OCI-LY7 (cell line): ENCODE measurements at regions not wholly inside any gene's neighbourhood (a gene's known extent, or its start where the extent isn't known, plus 50 kb on each side); places are given as distances from the start of the nearest gene placed in this dataset.

Experiments
- BruUV-seq: library from RNA; stranded (reverse); fragments of 400-500 nt; replicated peaks from 2 replicates; lab custom pipeline; 2021; lab: Mats Ljungman, UMichigan
- CTCF ChIA-PET: fragments of 300-600 bp; sonication (Branson Sonifier 250); formaldehyde crosslinking; loops from one replicate; lab custom pipeline; 2022; ENCODE audit warnings: antibody characterized with exemption; ENCODE audit not compliant: unreplicated experiment; lab: Charles Lee
- POLR2A ChIA-PET: fragments of 300-600 bp; sonication (Branson Sonifier 250); formaldehyde crosslinking; loops from one replicate; lab custom pipeline; 2022; ENCODE audit warnings: antibody characterized with exemption; lab: Charles Lee
- DNase-seq: peaks from one replicate; pipeline ENCODE4 v3.0.0-alpha.2; 2015; ENCODE audit warnings: low spot score
- H2AFZ ChIP-seq: fragments of 200-600 bp; sonication (generic), shearing (Covaris generic); 2 replicates; pipeline ENCODE4 v1.6.1; 2014; ENCODE audit warnings: mild to moderate bottlenecking, antibody characterized with exemption, low read length, moderate library complexity
- H3K27ac ChIP-seq: fragments of 200-600 bp; sonication (generic); 2 replicates; pipeline ENCODE4 v1.5.1; 2014; ENCODE audit warnings: mixed run types, low read depth, mild to moderate bottlenecking, moderate library complexity, low read length, inconsistent platforms; ENCODE audit not compliant: poor library complexity, severe bottlenecking
- H3K36me3 ChIP-seq: fragments of 200-600 bp; sonication (generic); 2 replicates; pipeline ENCODE4 v1.6.1; 2014; ENCODE audit warnings: mild to moderate bottlenecking, antibody characterized with exemption, low read length, moderate library complexity, mixed read lengths; ENCODE audit not compliant: insufficient read depth
- H3K4me1 ChIP-seq: fragments of 200-600 bp; sonication (generic); 2 replicates; pipeline ENCODE4 v1.5.1; 2014; ENCODE audit warnings: mild to moderate bottlenecking, low read length; ENCODE audit not compliant: insufficient read depth, poor library complexity, severe bottlenecking
- H3K4me2 ChIP-seq: fragments of 200-600 bp; sonication (generic); 2 replicates; pipeline ENCODE4 v1.6.1; 2014; ENCODE audit warnings: mild to moderate bottlenecking, low read length
- H3K4me3 ChIP-seq: fragments of 200-600 bp; sonication (generic); 2 replicates; pipeline ENCODE4 v1.5.1; 2014; ENCODE audit warnings: mild to moderate bottlenecking, low read depth, low read length; ENCODE audit not compliant: poor library complexity, severe bottlenecking
- H3K79me2 ChIP-seq: fragments of 200-600 bp; sonication (generic); 2 replicates; pipeline ENCODE4 v1.6.1; 2016; ENCODE audit warnings: low read depth, mild to moderate bottlenecking, low read length, moderate library complexity, mixed read lengths; ENCODE audit not compliant: insufficient read depth
- H3K9me2 ChIP-seq: fragments of 200-600 bp; sonication (generic); 2 replicates; pipeline ENCODE4 v1.6.1; 2016; ENCODE audit warnings: mild to moderate bottlenecking, low read length, mixed read lengths; ENCODE audit not compliant: insufficient read depth
- H3K9me3 ChIP-seq: fragments of 200-600 bp; sonication (generic); 2 replicates; pipeline ENCODE4 v1.6.1; 2014; ENCODE audit warnings: mild to moderate bottlenecking, mixed run types, low read length, mixed read lengths
- H4K20me1 ChIP-seq: fragments of 200-600 bp; sonication (generic); 2 replicates; pipeline ENCODE4 v1.6.1; 2014; ENCODE audit warnings: mild to moderate bottlenecking, antibody characterized with exemption, low read length, moderate library complexity, mixed read lengths; ENCODE audit not compliant: insufficient read depth
- CTCF ChIP-seq: fragments of 200-600 bp; sonication (generic); conservative IDR thresholded peaks from 2 replicates; pipeline ENCODE4 v1.5.1; 2014; ENCODE audit warnings: mild to moderate bottlenecking, antibody characterized with exemption, low read length, moderate library complexity, mixed read lengths
- EZH2phosphoT487 ChIP-seq: fragments of 200-600 bp; sonication (generic); IDR thresholded peaks from 2 replicates; pipeline ENCODE4 v1.6.1; 2018; ENCODE audit warnings: low read depth, borderline replicate concordance, mild to moderate bottlenecking, mixed run types, antibody characterized with exemption, low read length, moderate library complexity, mixed read lengths
- intact Hi-C: fragments of 100-400 bp; cut with micrococcal nuclease; formaldehyde crosslinking; loops from one replicate; pipeline ENCODE4 v1.10.0; 2022; ENCODE audit not compliant: unreplicated experiment

GRCh38 chr10:83272666-83273434 is 866.5 kb upstream of the GHITM start:
- Histone ChIP-seq H3K4me2 (no peak overlapping the region), H3K4me1 (no peaks in the 10 kb centered on the region), H2AFZ (no peak overlapping the region), H3K9me3 (no peaks in the 10 kb centered on the region), H3K27ac (no peak overlapping the region), H3K4me3 (no peak overlapping the region), H3K9me2 (no peaks in the 10 kb centered on the region), H3K36me3 (no peaks in the 10 kb centered on the region), H4K20me1 (no peaks in the 10 kb centered on the region), H3K79me2 (no peaks in the 10 kb centered on the region)
- TF ChIP-seq EZH2phosphoT487 (no peak), CTCF (no peak)
- ChIA-PET POLR2A (interaction anchor here (0.9 kb wide), 1 partner anchor 13 kb away, joined by 3 read pairs; no protein-coding TSS in a partner anchor), CTCF (no interaction called here)
- no TSS peak for BruUV-seq
- DNase-seq: no peak
- intact Hi-C loops: no loop called here

- H3K4me2 ChIP-seq: no peak overlapping the region
- no peaks in the 10 kb centered on the region for H3K36me3 ChIP-seq
- TF ChIP-seq EZH2phosphoT487: no peak
- TF ChIP-seq CTCF: no peak
- DNase-seq: no peak
- no peaks in the 10 kb centered on the region for H3K4me1 ChIP-seq
- BruUV-seq: no TSS peak
- POLR2A ChIA-PET: no interaction called here
- no peaks in the 10 kb centered on the region for H4K20me1 ChIP-seq
- H3K79me2 ChIP-seq: no peaks in the 10 kb centered on the region
- CTCF ChIA-PET: no interaction called here
- H3K4me3 ChIP-seq: no peak overlapping the region
- no peaks in the 10 kb centered on the region for H3K9me3 ChIP-seq
- no peaks in the 10 kb centered on the region for H3K9me2 ChIP-seq
- H2AFZ ChIP-seq: no peak overlapping the region
- intact Hi-C loops: no loop called here
- H3K27ac ChIP-seq: no peak overlapping the region
These were observed 865.2 kb upstream of the GHITM start for GRCh38 chr10:83274088-83274487.

GRCh38 chr10:83276971-83277370 is 862.3 kb upstream of the GHITM start:
- Histone ChIP-seq H3K79me2 (no peaks in the 10 kb centered on the region), H4K20me1 (no peaks in the 10 kb centered on the region), H3K4me1 (no peaks in the 10 kb centered on the region), H3K36me3 (no peaks in the 10 kb centered on the region), H3K9me3 (no peaks in the 10 kb centered on the region), H3K27ac (no peak overlapping the region), H3K9me2 (no peaks in the 10 kb centered on the region), H3K4me2 (no peak overlapping the region), H3K4me3 (no peak overlapping the region), H2AFZ (no peak overlapping the region)
- intact Hi-C loops: no loop called here
- CTCF ChIA-PET: no interaction called here
- TF ChIP-seq EZH2phosphoT487 (no peak), CTCF (no peak)
- BruUV-seq: no TSS peak
- no peak for DNase-seq
- POLR2A ChIA-PET: no interaction called here
